ENCODE measurements at regions not wholly inside any gene's neighbourhood (a gene's known extent, or its start where the extent isn't known, plus 50 kb on each side); places are given as distances from the start of the nearest gene placed in this dataset.

GRCh38 chr18:64415218-64415617 is 266.3 kb upstream of the LINC00305 start:
- TF ChIP-seq EZH2 (IDR thresholded peaks at IDR 0.05; ENCODE audit: borderline replicate concordance) (no peak), CTCF (IDR thresholded peaks at IDR 0.05; ENCODE audit: poor library complexity) (no peak), EZH2phosphoT487 (IDR thresholded peaks at IDR 0.05; ENCODE audit: low read depth, severe bottlenecking, unreplicated experiment) (no peak)

Data from hepatocyte (in vitro differentiated cells).